AG20443 (cell line): ENCODE measurements at regions not wholly inside any gene's neighbourhood (a gene's known extent, or its start where the extent isn't known, plus 50 kb on each side); places are given as distances from the start of the nearest gene placed in this dataset.
"Not testable (repeated sequence)": the region's sequence is repeated elsewhere in the genome, so short reads cannot be mapped to it uniquely, and the experiment has no call there.

Experiments used
- DNase-seq: peaks from one replicate; pipeline ENCODE4 v3.0.0; 2012; ENCODE audit warnings: low spot score, mixed read lengths

DNA sequence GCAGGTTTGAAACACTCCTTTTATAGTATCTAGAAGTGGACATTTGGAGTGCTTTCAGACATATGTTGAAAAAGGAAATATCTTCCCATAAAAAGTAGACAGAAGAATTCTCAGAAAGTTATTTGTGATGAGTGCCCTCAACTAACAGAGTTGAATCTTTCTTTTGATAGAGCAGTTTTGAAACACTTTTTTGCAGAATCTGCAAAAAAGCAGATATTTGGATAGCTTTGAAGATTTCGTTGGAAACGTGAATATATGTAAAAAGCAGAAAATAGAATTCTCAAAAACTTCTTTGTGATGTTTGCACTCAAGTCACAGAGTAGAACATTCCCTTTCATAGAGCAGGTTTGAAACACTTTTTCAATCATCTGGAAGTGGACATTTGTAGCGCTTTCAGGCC lies 676.4 kb upstream of the ZNF337 start:
- DNase-seq, result not testable (repeated sequence)

DNA sequence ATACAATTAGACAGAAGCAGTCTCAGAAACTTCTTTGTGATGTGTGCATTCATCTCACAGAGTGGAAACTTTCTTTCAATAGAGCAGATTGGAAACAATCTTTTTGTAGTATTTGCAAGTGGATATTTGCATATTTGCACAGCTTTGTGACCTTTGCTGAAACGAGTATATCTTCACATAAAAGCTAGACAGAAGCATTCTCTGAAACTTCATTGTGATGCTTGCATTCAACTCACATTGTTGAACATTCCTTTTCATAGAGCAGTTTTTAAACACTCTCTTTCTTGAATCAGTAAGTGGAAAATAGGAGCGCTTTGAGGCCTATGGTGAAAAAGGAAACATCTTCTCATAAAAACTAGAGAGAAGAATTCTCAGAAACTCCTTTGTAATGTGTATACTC lies 657.9 kb upstream of the ZNF337 start:
- DNase-seq, result no peak

DNA sequence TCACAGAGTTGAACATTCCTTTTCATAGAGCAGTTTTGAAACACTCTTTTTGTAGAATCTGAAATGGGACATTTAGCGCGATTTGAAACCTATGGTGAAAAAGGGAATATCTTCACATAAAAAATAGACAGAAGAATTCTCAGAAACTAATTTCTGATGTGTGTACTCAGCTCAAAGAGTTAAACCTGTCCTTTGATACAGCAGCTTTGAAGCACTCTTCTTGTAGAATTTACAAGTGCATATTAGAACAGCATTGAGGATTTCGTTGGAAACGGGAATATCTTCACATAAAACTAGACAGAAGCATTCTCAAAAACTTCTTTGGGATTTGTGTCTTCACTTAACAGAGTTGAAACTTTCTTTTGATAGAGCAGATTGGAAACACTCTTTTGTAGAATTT lies 650.7 kb upstream of the ZNF337 start:
- no peak for DNase-seq

- DNase-seq, result not testable (repeated sequence)
These were observed 643.9 kb upstream of the ZNF337 start for GRCh38 chr20:26340460-26341065.

GRCh38 chr20:26324177-26324576 lies 627.5 kb upstream of the ZNF337 start:
- no peak for DNase-seq

DNA sequence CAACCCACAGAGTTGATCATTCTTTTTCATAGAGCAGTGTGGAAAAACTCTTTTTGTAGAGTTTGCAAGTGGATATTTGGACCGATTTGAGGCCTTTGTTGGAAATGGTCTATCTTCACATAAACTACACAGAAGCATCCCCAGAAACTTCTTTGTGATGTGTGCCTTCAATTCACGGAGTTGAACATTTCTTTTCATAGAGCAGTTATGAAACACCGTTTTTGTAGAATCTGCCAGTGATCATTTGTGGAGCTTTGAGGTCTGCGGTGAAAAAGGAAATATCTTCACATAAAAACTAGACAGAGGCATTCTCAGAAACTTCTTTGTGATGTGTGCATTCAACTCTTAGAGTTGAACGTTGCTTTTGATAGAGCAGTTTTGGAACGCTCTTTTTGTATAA lies 618.4 kb upstream of the ZNF337 start:
- no peak for DNase-seq

GRCh38 chr20:26309720-26310119 lies 613.1 kb upstream of the ZNF337 start:
- DNase-seq, result not testable (repeated sequence)

GRCh38 chr20:26308961-26309360 lies 612.3 kb upstream of the ZNF337 start:
- no peak for DNase-seq

DNA sequence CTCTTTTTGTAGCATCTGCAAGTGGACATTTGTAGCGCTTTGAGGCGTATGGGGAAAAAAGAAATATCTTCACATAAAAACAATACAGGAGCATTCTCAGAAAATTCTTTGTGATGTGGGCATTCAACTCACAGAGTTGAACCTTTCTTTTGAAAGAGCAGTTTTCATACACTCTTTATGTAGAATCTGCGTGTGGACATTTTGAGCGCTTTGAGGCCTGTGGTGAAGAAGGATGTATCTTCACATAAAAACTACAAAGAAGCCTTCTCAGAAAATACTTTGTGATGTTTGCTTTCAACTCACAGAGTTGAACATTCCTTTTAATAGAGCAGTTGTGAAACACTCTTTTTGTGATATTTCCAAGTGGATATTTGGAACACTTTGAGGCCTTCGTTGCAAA lies 598.4 kb upstream of the ZNF337 start:
- no peak for DNase-seq

DNA sequence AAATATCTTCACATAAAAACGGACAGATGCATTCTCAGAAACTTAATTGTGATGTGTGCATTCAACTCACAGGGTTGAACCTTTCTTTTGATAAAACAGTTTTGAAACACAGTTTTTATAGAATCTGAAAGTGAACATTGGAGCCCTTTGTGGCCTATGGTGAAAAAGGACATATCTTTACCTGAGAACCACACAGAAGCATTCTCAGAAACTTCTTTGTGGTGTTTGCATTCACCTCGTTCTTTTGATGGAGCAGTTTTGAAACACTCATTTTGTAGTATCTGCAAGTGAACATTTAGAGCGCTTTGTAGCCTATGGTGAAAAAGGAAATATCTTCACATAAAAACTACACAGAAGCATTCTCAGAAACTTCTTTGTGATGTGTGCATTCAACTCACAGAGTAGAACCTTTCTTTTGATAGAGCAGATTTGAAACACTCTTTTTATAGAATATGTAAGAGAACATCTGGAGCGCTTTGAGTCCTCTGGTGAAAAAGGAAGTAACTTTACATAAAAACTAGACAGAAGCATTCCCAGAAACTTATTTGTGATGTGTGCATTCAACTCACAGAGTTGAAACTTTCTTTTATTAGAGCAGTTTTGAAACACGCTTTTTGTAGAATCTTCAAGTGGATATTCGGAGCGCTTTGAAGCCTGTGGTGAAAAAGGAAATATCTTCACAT lies 591.9 kb upstream of the ZNF337 start:
- not testable (repeated sequence) for DNase-seq

DNA sequence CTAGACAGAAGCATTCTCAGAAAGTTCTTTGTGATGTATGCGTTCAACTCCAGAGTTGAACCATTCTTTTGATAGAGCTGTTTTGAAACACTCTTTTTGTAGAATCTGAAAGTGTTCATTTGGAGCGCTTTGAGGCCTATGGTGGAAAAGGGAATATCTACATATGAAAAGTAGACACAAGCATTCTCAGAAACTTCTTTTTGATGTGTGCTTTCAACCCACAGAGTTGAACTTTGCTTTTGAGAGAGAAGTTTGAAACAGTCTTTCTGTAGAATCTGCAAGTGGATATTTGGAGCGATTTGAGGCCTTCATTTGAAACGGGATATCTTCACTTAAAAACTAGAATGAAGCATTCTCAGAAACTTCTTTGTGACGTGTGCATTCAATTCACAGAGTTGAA lies 582.6 kb upstream of the ZNF337 start:
- DNase-seq, result no peak

GRCh38 chr20:26277339-26277738 lies 580.7 kb upstream of the ZNF337 start:
- DNase-seq, result no peak

DNA sequence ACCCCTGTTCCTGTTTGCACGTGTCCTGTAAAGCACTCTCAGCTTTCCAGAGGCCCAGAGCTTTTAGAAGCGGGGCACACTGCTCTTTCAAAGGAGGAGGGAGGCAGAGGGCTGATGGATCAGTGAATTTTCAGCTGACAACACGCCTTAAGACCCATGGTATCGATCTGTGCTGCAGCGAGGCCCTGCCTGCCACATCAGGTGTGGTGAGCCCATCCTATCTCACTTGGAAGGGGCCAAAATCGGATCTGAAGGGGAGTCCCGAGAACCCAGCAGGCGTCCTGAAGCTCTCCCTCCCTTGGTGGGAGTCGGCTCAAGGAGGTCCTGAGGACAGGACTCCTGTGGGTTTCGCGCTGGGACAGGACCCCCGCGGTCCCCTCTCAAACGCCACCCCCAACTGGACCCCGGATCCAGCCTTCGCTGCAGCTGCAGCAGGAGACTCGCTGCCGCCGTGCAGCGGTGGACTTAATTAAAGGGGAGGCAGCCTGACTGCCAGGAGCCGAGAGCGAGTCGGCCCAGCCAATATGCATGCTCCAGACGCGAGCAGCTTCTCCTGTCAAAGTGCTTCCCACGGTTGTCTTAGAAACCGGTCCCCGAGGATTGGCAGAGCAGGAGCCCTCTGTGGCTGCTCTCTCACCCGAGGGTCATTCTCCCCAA lies 580.0 kb upstream of the ZNF337 start:
- peak; percentile 53 for DNase-seq

DNA sequence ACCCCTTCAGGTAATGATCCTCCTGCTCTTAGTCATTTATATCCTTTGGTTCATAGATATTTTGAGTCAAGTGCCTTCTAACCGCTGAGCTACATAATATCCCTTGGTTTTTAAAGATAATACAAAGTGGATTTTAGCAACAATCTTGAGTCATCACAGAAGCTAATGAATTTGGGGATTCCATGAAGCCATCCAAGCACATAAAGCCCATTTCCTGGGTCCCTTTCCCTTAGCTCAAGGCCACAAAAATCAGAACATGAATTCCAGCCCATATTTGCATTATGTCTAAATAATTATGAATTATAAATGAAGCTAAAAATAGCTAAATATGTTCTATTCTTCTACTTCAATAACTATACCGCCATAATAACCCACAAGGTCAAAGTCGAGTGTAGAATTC lies 572.1 kb upstream of the ZNF337 start:
- DNase-seq, result not testable (repeated sequence)

- DNase-seq, result not testable (repeated sequence)
These were observed 564.3 kb upstream of the ZNF337 start for GRCh38 chr20:26260925-26261324.

GRCh38 chr20:26252311-26252975 lies 555.8 kb upstream of the ZNF337 start:
- not testable (repeated sequence) for DNase-seq

DNA sequence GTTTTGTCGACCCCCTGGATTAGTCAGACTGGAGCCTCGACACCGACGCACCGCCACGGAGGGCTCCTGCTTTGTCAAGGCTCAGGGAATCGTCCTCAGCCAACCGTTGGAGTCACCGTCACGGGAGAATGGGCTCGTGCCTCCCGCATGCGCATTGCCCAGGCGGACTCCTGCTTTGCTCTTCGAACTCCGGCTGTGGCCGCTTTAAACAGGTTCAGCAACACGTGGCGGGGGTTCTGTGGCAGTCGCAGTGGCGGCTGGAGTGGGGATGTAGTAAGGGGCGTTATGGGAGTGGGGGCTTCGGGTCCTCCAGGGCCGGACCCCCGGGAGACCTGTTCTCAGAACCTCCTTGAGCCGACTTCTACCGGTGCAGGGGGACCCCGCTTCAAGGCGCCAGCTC lies 554.7 kb upstream of the ZNF337 start:
- not testable (repeated sequence) for DNase-seq

DNA sequence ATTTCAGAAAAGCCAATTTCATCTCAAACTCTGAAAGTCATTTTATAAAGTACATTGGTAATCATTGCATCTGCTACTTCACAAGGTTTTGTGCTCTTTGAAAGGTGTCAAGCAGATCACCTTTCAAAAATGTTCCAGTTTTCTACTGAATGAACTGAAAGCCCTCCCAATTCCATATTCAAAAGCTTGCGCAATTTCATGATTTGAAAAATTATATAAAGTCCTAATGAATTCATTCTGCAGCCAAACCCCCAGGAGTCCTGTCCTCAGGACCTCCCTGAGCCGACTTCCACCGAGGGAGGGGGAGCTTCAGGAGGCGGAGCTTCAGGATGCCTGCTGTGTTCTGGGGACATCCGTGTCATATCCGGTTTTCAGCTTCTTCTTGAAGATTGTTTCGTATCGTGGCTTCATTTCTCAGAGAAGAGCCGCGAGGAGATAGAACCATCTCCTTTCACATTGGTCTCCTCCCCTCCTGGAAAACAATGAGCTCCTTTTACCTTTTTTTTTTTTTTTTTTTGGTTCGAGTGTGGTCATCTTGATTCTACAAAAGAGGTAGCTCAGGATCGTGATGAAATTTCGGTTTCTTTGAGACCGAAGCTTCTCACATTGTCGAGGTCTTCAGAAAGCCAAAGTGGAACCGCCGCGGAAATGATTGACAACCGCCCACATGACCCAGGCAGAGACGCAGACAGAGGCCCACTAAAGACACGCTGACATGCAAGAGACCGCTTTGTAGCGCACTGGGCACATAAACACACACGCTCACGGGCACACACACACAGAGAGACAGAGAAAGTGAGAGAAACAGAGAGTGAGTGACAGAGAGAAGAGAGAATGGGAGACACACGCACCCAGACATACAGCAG lies 553.8 kb upstream of the ZNF337 start:
- not testable (repeated sequence) for DNase-seq

GRCh38 chr20:26243731-26244130 lies 547.1 kb upstream of the ZNF337 start:
- peak; percentile 7 for DNase-seq

DNA sequence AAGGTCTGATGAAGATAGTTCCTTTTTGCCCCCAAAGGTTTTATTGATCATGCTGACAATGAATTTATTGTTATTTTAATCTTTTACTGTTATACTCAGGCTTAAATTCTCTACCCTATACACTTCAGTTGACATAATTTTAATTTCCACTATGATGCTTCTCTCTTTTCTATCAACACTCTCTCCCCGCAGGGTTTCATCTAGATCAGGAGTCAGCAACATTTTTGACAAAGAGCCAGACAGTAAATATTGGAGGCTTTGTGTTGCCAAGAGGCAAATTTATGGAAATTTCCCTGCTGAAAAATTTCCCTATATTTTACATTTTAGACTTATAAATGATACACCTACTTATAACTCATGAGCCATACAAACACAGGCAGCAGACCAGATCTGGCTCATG lies 524.0 kb upstream of the ZNF337 start:
- not testable (repeated sequence) for DNase-seq

DNA sequence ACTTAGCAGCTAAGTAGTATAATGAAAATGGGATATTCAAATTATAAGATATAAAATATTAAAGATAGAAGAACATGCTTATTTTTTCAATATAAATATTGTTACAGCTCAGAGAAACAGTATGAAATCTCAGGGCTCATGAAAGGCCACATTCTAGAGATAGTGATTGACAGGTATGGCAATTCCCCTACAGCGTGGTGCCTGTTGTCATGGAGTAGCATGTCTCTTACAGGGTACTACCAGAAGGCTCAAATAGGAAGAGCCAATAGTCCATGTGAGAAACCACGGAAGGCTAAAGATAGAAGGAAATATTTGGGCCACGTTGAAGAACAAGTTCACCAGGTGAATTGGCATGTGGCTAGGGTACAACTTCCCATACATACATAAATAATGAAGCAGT lies 522.9 kb upstream of the ZNF337 start:
- not testable (repeated sequence) for DNase-seq

GRCh38 chr20:26218301-26218700 lies 521.6 kb upstream of the ZNF337 start:
- DNase-seq, result peak; percentile 3
